ENCODE measurements at regions not wholly inside any gene's neighbourhood (a gene's known extent, or its start where the extent isn't known, plus 50 kb on each side); places are given as distances from the start of the nearest gene placed in this dataset.

- Histone ChIP-seq H3K4me1 (ENCODE audit: control insufficient read depth in 2 of 2, insufficient read depth in 2 of 2, low read length in 2 of 2) (no peaks in the 10 kb centered on the region), H4K20me1 (ENCODE audit: control insufficient read depth, insufficient read depth, low read length, poor library complexity, severe bottlenecking) (no peaks in the 10 kb centered on the region), H3K36me3 (replicated peaks in 1 of 2; ENCODE audit: control extremely low read depth in 1 of 2, control insufficient read depth in 1 of 2, extremely low read depth in 1 of 2, insufficient read depth in 2 of 2, low read length in 1 of 2) (no peaks in the 10 kb centered on the region), H3K9ac (ENCODE audit: low read length) (no peak overlapping the region), H3K79me2 (ENCODE audit: control insufficient read depth, insufficient read depth, low read length) (no peaks in the 10 kb centered on the region), H2AFZ (ENCODE audit: insufficient read depth, low read depth, low read length, poor library complexity, severe bottlenecking) (no peak overlapping the region), H3K27ac (ENCODE audit: low read length in 2 of 2) (no peak overlapping the region), H3K27me3 (replicated peaks in 1 of 4; ENCODE audit: control extremely low read depth in 1 of 4, control insufficient read depth in 3 of 4, insufficient read depth in 4 of 4, low read length in 3 of 4) (peaks cover 0 to 4% (median 0%) of the 10 kb centered on the region in 4 experiments), H3K9me3 (ENCODE audit: control extremely low read depth in 1 of 3, control insufficient read depth in 2 of 3, insufficient read depth in 1 of 3, low read length in 2 of 3) (no peaks in the 10 kb centered on the region), H3K4me2 (replicated peaks; ENCODE audit: low read depth, low read length, poor library complexity, severe bottlenecking) (no peak overlapping the region), H3K4me3 (ENCODE audit: control extremely low read depth in 1 of 5, extremely low read depth in 1 of 5, insufficient read depth in 1 of 5, low read depth in 2 of 5, low read length in 4 of 5) (no peak overlapping the region)
- CTCF ChIA-PET: no interaction called here
- Mint-ChIP-seq H3K27ac (no peak overlapping the region), H3K27me3 (peaks cover 32% of the 10 kb centered on the region), H3K9me3 (ENCODE audit: insufficient read depth) (no peaks in the 10 kb centered on the region), H3K4me1 (no peaks in the 10 kb centered on the region), H3K4me3 (no peak overlapping the region)
- POLR2A ChIA-PET: no interaction called here
- TF ChIP-seq EZH2 (IDR thresholded peaks at IDR 0.05; ENCODE audit: borderline replicate concordance, insufficient read depth, low read depth, low read length, poor library complexity, severe bottlenecking) (no peak), CTCF (IDR thresholded peaks at IDR 0.05) (no peak)
- no CpG with 5 or more reads among the region's 2 CpGs for WGBS (ENCODE audit: insufficient coverage)
- ATAC-seq (ENCODE audit: low read depth) (no peak), DNase-seq (no peak)
- intact Hi-C loops (cut with micrococcal nuclease): no loop called here
Observed at GRCh38 chr2:105464325-105464724, 65.5 kb upstream of the FHL2 start.

GRCh38 chr2:105460048-105460732, 61.3 kb upstream of the FHL2 start:
- Histone ChIP-seq H2AFZ (ENCODE audit: insufficient read depth, low read depth, low read length, poor library complexity, severe bottlenecking) (no peak overlapping the region), H3K4me2 (replicated peaks; ENCODE audit: low read depth, low read length, poor library complexity, severe bottlenecking) (no peak overlapping the region), H3K9me3 (ENCODE audit: control extremely low read depth in 1 of 3, control insufficient read depth in 2 of 3, insufficient read depth in 1 of 3, low read length in 2 of 3) (no peaks in the 10 kb centered on the region), H3K79me2 (ENCODE audit: control insufficient read depth, insufficient read depth, low read length) (no peaks in the 10 kb centered on the region), H3K9ac (ENCODE audit: low read length) (no peak overlapping the region), H3K4me3 (ENCODE audit: control extremely low read depth in 1 of 5, extremely low read depth in 1 of 5, insufficient read depth in 1 of 5, low read depth in 2 of 5, low read length in 4 of 5) (no peak overlapping the region), H3K36me3 (replicated peaks in 1 of 2; ENCODE audit: control extremely low read depth in 1 of 2, control insufficient read depth in 1 of 2, extremely low read depth in 1 of 2, insufficient read depth in 2 of 2, low read length in 1 of 2) (no peaks in the 10 kb centered on the region), H3K4me1 (ENCODE audit: control insufficient read depth in 2 of 2, insufficient read depth in 2 of 2, low read length in 2 of 2) (no peaks in the 10 kb centered on the region), H3K27ac (ENCODE audit: low read length in 2 of 2) (no peak overlapping the region), H4K20me1 (ENCODE audit: control insufficient read depth, insufficient read depth, low read length, poor library complexity, severe bottlenecking) (no peaks in the 10 kb centered on the region), H3K27me3 (replicated peaks in 1 of 4; ENCODE audit: control extremely low read depth in 1 of 4, control insufficient read depth in 3 of 4, insufficient read depth in 4 of 4, low read length in 3 of 4) (peaks cover 0 to 4% (median 0%) of the 10 kb centered on the region in 4 experiments)
- H3K27ac Mint-ChIP-seq: no peak overlapping the region
- intact Hi-C loops (cut with micrococcal nuclease): no loop called here
- 80% methylated on average over 5 of the region's 6 CpGs for WGBS (ENCODE audit: insufficient coverage)
- H3K4me3 Mint-ChIP-seq: no peak overlapping the region
- ATAC-seq (ENCODE audit: low read depth) (no peak), DNase-seq (no peak)
- TF ChIP-seq EZH2 (IDR thresholded peaks at IDR 0.05; ENCODE audit: borderline replicate concordance, insufficient read depth, low read depth, low read length, poor library complexity, severe bottlenecking): no peak
- no peak for TF ChIP-seq CTCF (IDR thresholded peaks at IDR 0.05)
- H3K27me3 Mint-ChIP-seq: peaks cover 23% of the 10 kb centered on the region
- H3K9me3 Mint-ChIP-seq (ENCODE audit: insufficient read depth): no peaks in the 10 kb centered on the region
- ChIA-PET CTCF (no interaction called here), POLR2A (no interaction called here)
- H3K4me1 Mint-ChIP-seq: no peaks in the 10 kb centered on the region
